Prostate gland (tissue), 2 donors: ENCODE measurements at regions not wholly inside any gene's neighbourhood (a gene's known extent, or its start where the extent isn't known, plus 50 kb on each side); places are given as distances from the start of the nearest gene placed in this dataset.

Source experiments
- DNase-seq: peaks from one replicate; pipeline ENCODE4 v3.0.0-alpha.2; 2019; ENCODE audit warnings: low spot score
- H3K27ac ChIP-seq, 2 donors: fragments of 200-600 bp; sonication (generic); 2 replicates each; pipeline ENCODE4 v1.5.1; 2017 to 2019
- H3K27me3 ChIP-seq: fragments of 200-600 bp; sonication (generic); replicated peaks from 2 replicates; pipeline ENCODE4 v1.5.1; 2019; ENCODE audit not compliant: insufficient read depth
- H3K36me3 ChIP-seq, 2 donors: fragments of 200-600 bp; sonication (generic); 1 replicate in 1 of 2; 2 replicates in 1 of 2; pipeline versions ENCODE4 v1.5.1 to v1.8.1; 2017 to 2019
- H3K4me1 ChIP-seq: fragments of 200-600 bp; sonication (generic); replicated peaks from 2 replicates; pipeline ENCODE4 v1.5.1; 2019
- H3K4me3 ChIP-seq, 2 donors: fragments of 200-600 bp; sonication (generic); 2 replicates each; pipeline ENCODE4 v1.5.1; 2017 to 2019
- H3K9me3 ChIP-seq: fragments of 200-600 bp; sonication (generic); 2 replicates; pipeline ENCODE4 v1.5.1; 2017
- POLR2A ChIP-seq: fragments of 450-650 bp; IDR thresholded peaks from one replicate; pipeline ENCODE4 v1.6.1; 2016; ENCODE audit warnings: antibody characterized with exemption, mild to moderate bottlenecking
- POLR2AphosphoS5 ChIP-seq: sonication (generic); formaldehyde crosslinking; IDR thresholded peaks from one replicate; pipeline ENCODE4 v1.6.1; 2017; ENCODE audit warnings: antibody characterized with exemption
- WGBS: methylation state at CpG from one replicate; pipeline ENCODE4 v1.1.5; 2018; 5-methylcytosine and 5-hydroxymethylcytosine counted together
- intact Hi-C: fragments of 100-400 bp; cut with DNase I; formaldehyde crosslinking; loops from one replicate; pipeline ENCODE4 v1.14.2; 2022
- TF ChIP-seq, protein P1 (sequence below), 4 experiments: fragments of 200-600 bp in 2 of 4; fragments of 450-650 bp in 2 of 4; sonication (generic) in 2 of 4; IDR thresholded peaks; 1 replicate in 3 of 4; 2 replicates in 1 of 4; pipeline ENCODE4 v1.5.1; 2016 to 2019; ENCODE audit warnings: antibody characterized with exemption in 4 of 4, mild to moderate bottlenecking in 2 of 4, moderate library complexity in 2 of 4

DNA sequence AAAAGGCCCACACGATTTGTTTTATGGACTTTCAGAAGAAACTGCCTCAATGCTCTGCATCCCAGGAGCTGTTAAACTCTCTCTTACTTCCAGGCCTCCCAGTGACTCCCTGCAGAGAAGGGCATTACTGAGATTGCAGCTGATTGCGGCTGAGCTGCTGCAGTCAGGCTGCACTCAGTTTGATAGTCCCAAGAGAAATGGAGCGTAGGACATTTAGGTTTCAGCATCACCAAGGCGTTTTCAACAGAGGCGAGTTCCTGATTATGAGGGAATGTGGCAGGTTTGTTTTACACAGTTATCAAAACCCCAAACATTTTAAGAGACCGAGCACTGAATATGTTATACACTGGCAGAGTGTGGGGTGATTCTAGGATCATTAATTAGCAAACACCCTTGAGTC, 145.6 kb downstream of the TBX18 start:
- H3K4me1 ChIP-seq = no peaks in the 10 kb centered on the region
- 36% methylated on average over 6 of the region's 6 CpGs for WGBS
- intact Hi-C loops = no loop called here
- no peaks in the 10 kb centered on the region for H3K36me3 ChIP-seq
- H3K9me3 ChIP-seq = no peaks in the 10 kb centered on the region
- no peak overlapping the region for H3K27ac ChIP-seq
- no peak for DNase-seq
- TF ChIP-seq POLR2AphosphoS5 (no peak), POLR2A (no peak)
- TF ChIP-seq, protein P1, sequence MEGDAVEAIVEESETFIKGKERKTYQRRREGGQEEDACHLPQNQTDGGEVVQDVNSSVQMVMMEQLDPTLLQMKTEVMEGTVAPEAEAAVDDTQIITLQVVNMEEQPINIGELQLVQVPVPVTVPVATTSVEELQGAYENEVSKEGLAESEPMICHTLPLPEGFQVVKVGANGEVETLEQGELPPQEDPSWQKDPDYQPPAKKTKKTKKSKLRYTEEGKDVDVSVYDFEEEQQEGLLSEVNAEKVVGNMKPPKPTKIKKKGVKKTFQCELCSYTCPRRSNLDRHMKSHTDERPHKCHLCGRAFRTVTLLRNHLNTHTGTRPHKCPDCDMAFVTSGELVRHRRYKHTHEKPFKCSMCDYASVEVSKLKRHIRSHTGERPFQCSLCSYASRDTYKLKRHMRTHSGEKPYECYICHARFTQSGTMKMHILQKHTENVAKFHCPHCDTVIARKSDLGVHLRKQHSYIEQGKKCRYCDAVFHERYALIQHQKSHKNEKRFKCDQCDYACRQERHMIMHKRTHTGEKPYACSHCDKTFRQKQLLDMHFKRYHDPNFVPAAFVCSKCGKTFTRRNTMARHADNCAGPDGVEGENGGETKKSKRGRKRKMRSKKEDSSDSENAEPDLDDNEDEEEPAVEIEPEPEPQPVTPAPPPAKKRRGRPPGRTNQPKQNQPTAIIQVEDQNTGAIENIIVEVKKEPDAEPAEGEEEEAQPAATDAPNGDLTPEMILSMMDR (IDR thresholded peaks at IDR 0.05) = no peak
- H3K4me3 ChIP-seq = no peak overlapping the region
- no peaks in the 10 kb centered on the region for H3K27me3 ChIP-seq

GRCh38 chr6:84618046-84618752, 146.2 kb downstream of the TBX18 start:
- Histone ChIP-seq H3K4me1 (no peaks in the 10 kb centered on the region), H3K36me3 (no peaks in the 10 kb centered on the region), H3K27ac (no peak overlapping the region), H3K9me3 (no peaks in the 10 kb centered on the region), H3K4me3 (no peak overlapping the region), H3K27me3 (no peaks in the 10 kb centered on the region)
- DNase-seq = no peak
- intact Hi-C loops = no loop called here
- WGBS = 60% methylated on average over 8 of the region's 8 CpGs
- TF ChIP-seq, protein P1 (IDR thresholded peaks at IDR 0.05) = no peak
- TF ChIP-seq POLR2AphosphoS5 = no peak
- no peak for TF ChIP-seq POLR2A

GRCh38 chr6:84615987-84616386, 148.4 kb downstream of the TBX18 start:
- no peak overlapping the region for H3K4me3 ChIP-seq
- 92% methylated on average over 2 of the region's 2 CpGs for WGBS
- intact Hi-C loops = no loop called here
- DNase-seq = no peak
- H3K27ac ChIP-seq = no peak overlapping the region
- H3K27me3 ChIP-seq = no peaks in the 10 kb centered on the region
- TF ChIP-seq POLR2A (no peak), POLR2AphosphoS5 (no peak)
- TF ChIP-seq, protein P1 (IDR thresholded peaks at IDR 0.05) = no peak
- no peaks in the 10 kb centered on the region for H3K9me3 ChIP-seq
- H3K4me1 ChIP-seq = no peaks in the 10 kb centered on the region
- no peaks in the 10 kb centered on the region for H3K36me3 ChIP-seq

GRCh38 chr6:84615113-84615850, 149.1 kb downstream of the TBX18 start:
- intact Hi-C loops = no loop called here
- DNase-seq = no peak
- Histone ChIP-seq H3K27me3 (no peaks in the 10 kb centered on the region), H3K27ac (no peak overlapping the region), H3K4me3 (no peak overlapping the region), H3K9me3 (no peaks in the 10 kb centered on the region), H3K36me3 (no peaks in the 10 kb centered on the region), H3K4me1 (no peaks in the 10 kb centered on the region)
- TF ChIP-seq POLR2A (no peak), POLR2AphosphoS5 (no peak)
- WGBS = 96% methylated on average over 2 of the region's 2 CpGs

DNA sequence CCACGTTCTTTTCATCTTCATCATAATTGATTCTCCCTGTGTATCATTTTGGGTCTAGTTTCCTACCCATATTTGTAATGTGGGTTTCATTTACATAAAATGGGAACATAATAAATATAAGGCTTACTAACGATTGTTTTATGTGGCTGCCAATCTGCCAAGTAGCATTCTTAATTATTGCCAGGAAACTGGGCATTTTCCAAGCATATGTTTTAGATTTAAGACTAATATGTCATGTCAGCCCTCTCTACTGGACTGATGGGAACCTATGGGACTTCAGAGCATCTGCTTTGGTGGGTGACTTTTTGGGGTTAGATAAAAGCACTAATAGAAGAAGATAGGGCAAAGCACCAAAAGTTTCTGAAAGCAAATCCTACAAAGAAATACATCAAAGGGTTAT, 157.5 kb downstream of the TBX18 start:
- no peak overlapping the region for H3K4me3 ChIP-seq
- DNase-seq = no peak
- no peaks in the 10 kb centered on the region for H3K4me1 ChIP-seq
- intact Hi-C loops = no loop called here
- 61% methylated on average over 2 of the region's 2 CpGs for WGBS
- H3K36me3 ChIP-seq = no peaks in the 10 kb centered on the region
- no peak overlapping the region for H3K27ac ChIP-seq
- no peaks in the 10 kb centered on the region for H3K9me3 ChIP-seq
- no peaks in the 10 kb centered on the region for H3K27me3 ChIP-seq
- TF ChIP-seq, protein P1 (IDR thresholded peaks at IDR 0.05) = no peak
- no peak for TF ChIP-seq POLR2AphosphoS5
- no peak for TF ChIP-seq POLR2A
